Naive B cell (primary cell): ENCODE measurements at regions not wholly inside any gene's neighbourhood (a gene's known extent, or its start where the extent isn't known, plus 50 kb on each side); places are given as distances from the start of the nearest gene placed in this dataset.

ENCODE experiments used
- ATAC-seq, 2 donors: fragments of 150-1000 bp; cut with Tn5 transposase; 2 replicates each; pipeline ENCODE4 v1.10.0; 2021; ENCODE audit warnings: low read depth in 2 of 2, mild to moderate bottlenecking in 2 of 2, moderate library complexity in 2 of 2
- DNase-seq: peaks from one replicate; pipeline ENCODE4 v3.0.0; 2022
- H3K27ac Mint-ChIP-seq, 6 donors: one replicate each; pipeline ENCODE4 v1.8.0; 2020 to 2022; ENCODE audit warnings: mild to moderate bottlenecking in 6 of 6, mixed read lengths in 6 of 6, moderate library complexity in 5 of 6, inconsistent platforms in 2 of 6
- H3K27me3 Mint-ChIP-seq, 3 donors: one replicate each; pipeline ENCODE4 v1.8.0; 2021 to 2022; ENCODE audit warnings: mixed read lengths in 3 of 3, mild to moderate bottlenecking in 1 of 3
- H3K36me3 Mint-ChIP-seq, 2 donors: one replicate each; pipeline ENCODE4 v1.8.0; 2020 to 2022; ENCODE audit warnings: mixed read lengths in 2 of 2, inconsistent platforms in 1 of 2, mild to moderate bottlenecking in 1 of 2
- H3K4me1 Mint-ChIP-seq, 3 donors: one replicate each; pipeline ENCODE4 v1.8.0; 2020 to 2022; ENCODE audit warnings: mixed read lengths in 3 of 3, inconsistent platforms in 1 of 3, mild to moderate bottlenecking in 1 of 3, moderate library complexity in 1 of 3
- H3K4me3 Mint-ChIP-seq, 8 donors: one replicate each; pipeline ENCODE4 v1.8.0; 2020 to 2022; ENCODE audit warnings: mild to moderate bottlenecking in 8 of 8, mixed read lengths in 8 of 8, moderate library complexity in 8 of 8, inconsistent platforms in 2 of 8
- H3K9me3 Mint-ChIP-seq, 7 donors: one replicate each; pipeline ENCODE4 v1.8.0; 2020 to 2022; ENCODE audit warnings: mixed read lengths in 7 of 7, mild to moderate bottlenecking in 5 of 7, inconsistent platforms in 2 of 7, moderate library complexity in 1 of 7

GRCh38 chr14:71410578-71411284 lies 503.5 kb downstream of the PCNX1 start:
- Mint-ChIP-seq H3K4me3 (no peak overlapping the region), H3K27ac (peak overlapping the region in 3 of 6 donors; percentile 2 to 67 (median 11)), H3K4me1 (peaks cover 35 to 54% (median 36%) of the 10 kb centered on the region in 3 donors), H3K36me3 (peaks cover 4 to 7% of the 10 kb centered on the region in 2 donors), H3K27me3 (no peaks in the 10 kb centered on the region), H3K9me3 (no peaks in the 10 kb centered on the region)
- DNase-seq = no peak
- no peak for ATAC-seq

GRCh38 chr14:71411285-71411595 lies 504.0 kb downstream of the PCNX1 start:
- H3K4me3 Mint-ChIP-seq = no peak overlapping the region
- no peaks in the 10 kb centered on the region for H3K9me3 Mint-ChIP-seq
- no peaks in the 10 kb centered on the region for H3K27me3 Mint-ChIP-seq
- H3K27ac Mint-ChIP-seq = peak overlapping the region in 2 of 6 donors; percentile 21 to 32
- H3K4me1 Mint-ChIP-seq = peaks cover 31 to 49% (median 33%) of the 10 kb centered on the region in 3 donors
- peaks cover 0 to 4% of the 10 kb centered on the region in 2 donors for H3K36me3 Mint-ChIP-seq
- ATAC-seq (no peak), DNase-seq (no peak)

GRCh38 chr14:71411738-71412137 lies 504.5 kb downstream of the PCNX1 start:
- Mint-ChIP-seq H3K36me3 (peaks cover 0 to 4% of the 10 kb centered on the region in 2 donors), H3K9me3 (no peaks in the 10 kb centered on the region), H3K4me3 (no peak overlapping the region), H3K27me3 (no peaks in the 10 kb centered on the region), H3K4me1 (peaks cover 31 to 51% (median 33%) of the 10 kb centered on the region in 3 donors), H3K27ac (peak overlapping the region in 4 of 6 donors; percentile 4 to 83 (median 18))
- DNase-seq = no peak
- ATAC-seq = no peak

- Mint-ChIP-seq H3K27ac (no peak overlapping the region), H3K4me1 (peaks cover 30 to 42% (median 36%) of the 10 kb centered on the region in 3 donors), H3K27me3 (no peaks in the 10 kb centered on the region), H3K4me3 (no peak overlapping the region), H3K36me3 (peaks cover 0 to 4% of the 10 kb centered on the region in 2 donors), H3K9me3 (no peaks in the 10 kb centered on the region)
- DNase-seq (no peak), ATAC-seq (no peak)
Observed at GRCh38 chr14:71414631-71415403, 507.6 kb downstream of the PCNX1 start.

GRCh38 chr14:71415404-71415690 lies 508.1 kb downstream of the PCNX1 start:
- H3K36me3 Mint-ChIP-seq = peaks cover 2 to 4% of the 10 kb centered on the region in 2 donors
- no peaks in the 10 kb centered on the region for H3K27me3 Mint-ChIP-seq
- ATAC-seq = no peak
- no peak overlapping the region for H3K4me3 Mint-ChIP-seq
- H3K27ac Mint-ChIP-seq = peak overlapping the region in 1 of 6 donors; percentile 36
- no peaks in the 10 kb centered on the region for H3K9me3 Mint-ChIP-seq
- DNase-seq = no peak
- H3K4me1 Mint-ChIP-seq = peaks cover 25 to 38% (median 36%) of the 10 kb centered on the region in 3 donors

GRCh38 chr14:71416392-71416791 lies 509.1 kb downstream of the PCNX1 start:
- Mint-ChIP-seq H3K4me1 (peaks cover 21 to 34% (median 32%) of the 10 kb centered on the region in 3 donors), H3K9me3 (no peaks in the 10 kb centered on the region), H3K4me3 (no peak overlapping the region), H3K36me3 (peaks cover 4 to 10% of the 10 kb centered on the region in 2 donors), H3K27me3 (no peaks in the 10 kb centered on the region), H3K27ac (peak overlapping the region in 1 of 6 donors; percentile 57)
- no peak for ATAC-seq
- DNase-seq = no peak

GRCh38 chr14:71418532-71419245 lies 511.4 kb downstream of the PCNX1 start:
- Mint-ChIP-seq H3K36me3 (peaks cover 10 to 18% of the 10 kb centered on the region in 2 donors), H3K4me3 (no peak overlapping the region), H3K9me3 (peaks cover 0 to 2% (median 0%) of the 10 kb centered on the region in 7 donors), H3K4me1 (peaks cover 7 to 26% (median 19%) of the 10 kb centered on the region in 3 donors), H3K27me3 (no peaks in the 10 kb centered on the region), H3K27ac (peak overlapping the region; percentile 24 to 88 (median 76))
- no peak for DNase-seq
- peak; percentile 38 to 53 for ATAC-seq

GRCh38 chr14:71423481-71423880 lies 508.7 kb upstream of the RGS6 start:
- Mint-ChIP-seq H3K27ac (peak overlapping the region in 3 of 6 donors; percentile 45 to 58 (median 54)), H3K36me3 (peaks cover 44 to 48% of the 10 kb centered on the region in 2 donors), H3K27me3 (no peaks in the 10 kb centered on the region)

GRCh38 chr14:71424941-71425340 lies 507.3 kb upstream of the RGS6 start:
- H3K27me3 Mint-ChIP-seq = no peaks in the 10 kb centered on the region
- no peak for ATAC-seq
- H3K4me3 Mint-ChIP-seq = peak overlapping the region in 1 of 8 donors; percentile 5
- peaks cover 44 to 48% of the 10 kb centered on the region in 2 donors for H3K36me3 Mint-ChIP-seq
- H3K4me1 Mint-ChIP-seq = peaks cover 23 to 39% (median 38%) of the 10 kb centered on the region in 3 donors
- peak overlapping the region in 3 of 6 donors; percentile 39 to 70 (median 40) for H3K27ac Mint-ChIP-seq
- peaks cover 4 to 38% (median 27%) of the 10 kb centered on the region in 7 donors for H3K9me3 Mint-ChIP-seq
- DNase-seq = no peak

More at GRCh38 chr14:71423481-71423880, 508.7 kb upstream of the RGS6 start:
- H3K4me3 Mint-ChIP-seq = no peak overlapping the region
- ATAC-seq (no peak), DNase-seq (no peak)
- H3K4me1 Mint-ChIP-seq = peaks cover 16 to 45% (median 40%) of the 10 kb centered on the region in 3 donors
- peaks cover 4 to 38% (median 27%) of the 10 kb centered on the region in 7 donors for H3K9me3 Mint-ChIP-seq

- Mint-ChIP-seq H3K4me3 (no peak overlapping the region), H3K27ac (peak overlapping the region in 2 of 6 donors; percentile 9 to 28), H3K4me1 (peaks cover 31 to 49% (median 44%) of the 10 kb centered on the region in 3 donors), H3K27me3 (no peaks in the 10 kb centered on the region), H3K9me3 (peaks cover 4 to 38% (median 27%) of the 10 kb centered on the region in 7 donors), H3K36me3 (peaks cover 35 to 48% of the 10 kb centered on the region in 2 donors)
- DNase-seq = no peak
- ATAC-seq = no peak
Observed at GRCh38 chr14:71426001-71426400, 506.2 kb upstream of the RGS6 start.

GRCh38 chr14:71429902-71430301 lies 502.3 kb upstream of the RGS6 start:
- H3K9me3 Mint-ChIP-seq = peaks cover 4 to 27% (median 20%) of the 10 kb centered on the region in 7 donors
- H3K27me3 Mint-ChIP-seq = no peaks in the 10 kb centered on the region
- peak overlapping the region in 1 of 6 donors; percentile 4 for H3K27ac Mint-ChIP-seq
- no peak for ATAC-seq
- H3K4me1 Mint-ChIP-seq = peaks cover 36 to 63% (median 52%) of the 10 kb centered on the region in 3 donors
- peaks cover 23% of the 10 kb centered on the region in 2 donors for H3K36me3 Mint-ChIP-seq
- DNase-seq = no peak
- no peak overlapping the region for H3K4me3 Mint-ChIP-seq

- Mint-ChIP-seq H3K4me3 (peak overlapping the region in 2 of 8 donors; percentile 14 to 61), H3K36me3 (peaks cover 19 to 21% of the 10 kb centered on the region in 2 donors), H3K27me3 (no peaks in the 10 kb centered on the region), H3K9me3 (peaks cover 4 to 25% (median 18%) of the 10 kb centered on the region in 7 donors), H3K27ac (peak overlapping the region in 3 of 6 donors; percentile 16 to 56 (median 22)), H3K4me1 (peaks cover 33 to 60% (median 48%) of the 10 kb centered on the region in 3 donors)
- no peak for ATAC-seq
- no peak for DNase-seq
Observed at GRCh38 chr14:71430321-71430677, 501.9 kb upstream of the RGS6 start.

- Mint-ChIP-seq H3K36me3 (peaks cover 15 to 17% of the 10 kb centered on the region in 2 donors), H3K27me3 (no peaks in the 10 kb centered on the region), H3K27ac (peak overlapping the region; percentile 50 to 96 (median 84)), H3K9me3 (peaks cover 4 to 23% (median 14%) of the 10 kb centered on the region in 7 donors), H3K4me1 (peaks cover 33 to 59% (median 45%) of the 10 kb centered on the region in 3 donors), H3K4me3 (peak overlapping the region in 2 of 8 donors; percentile 14 to 61)
- no peak for DNase-seq
- peak; percentile 45 to 54 for ATAC-seq
Observed at GRCh38 chr14:71430678-71431376, 501.4 kb upstream of the RGS6 start.
